OCI-LY1 (cell line): ENCODE measurements at regions not wholly inside any gene's neighbourhood (a gene's known extent, or its start where the extent isn't known, plus 50 kb on each side); places are given as distances from the start of the nearest gene placed in this dataset.

ENCODE experiments used
- H2AFZ ChIP-seq: fragments of 200-600 bp; sonication (generic), shearing (Covaris generic); 2 replicates; pipeline ENCODE4 v1.6.0; 2014; ENCODE audit warnings: antibody characterized with exemption, mild to moderate bottlenecking, low read length
- H3F3A ChIP-seq: fragments of 200-600 bp; sonication (generic), shearing (Covaris generic); 2 replicates; pipeline ENCODE4 v1.6.0; 2014; ENCODE audit warnings: mild to moderate bottlenecking, antibody characterized with exemption, low read length, moderate library complexity; ENCODE audit not compliant: insufficient read depth
- H3K27ac ChIP-seq: fragments of 200-600 bp; sonication (generic); 2 replicates; pipeline ENCODE4 v1.5.1; 2014; ENCODE audit warnings: low read length, mixed run types, mild to moderate bottlenecking, low read depth; ENCODE audit not compliant: poor library complexity, severe bottlenecking
- H3K27me3 ChIP-seq: fragments of 200-600 bp; sonication (generic); 2 replicates; pipeline ENCODE4 v1.6.0; 2014; ENCODE audit warnings: antibody characterized with exemption, mild to moderate bottlenecking, low read length, moderate library complexity; ENCODE audit not compliant: insufficient read depth
- H3K36me3 ChIP-seq: fragments of 200-600 bp; sonication (generic); 2 replicates; pipeline ENCODE4 v1.6.1; 2014; ENCODE audit warnings: mild to moderate bottlenecking, antibody characterized with exemption, low read length, moderate library complexity, mixed read lengths; ENCODE audit not compliant: insufficient read depth
- H3K4me1 ChIP-seq: fragments of 200-600 bp; sonication (generic); 2 replicates; pipeline ENCODE4 v1.5.1; 2014; ENCODE audit warnings: mild to moderate bottlenecking, low read length, moderate library complexity; ENCODE audit not compliant: insufficient read depth, severe bottlenecking
- H3K4me2 ChIP-seq: fragments of 200-600 bp; sonication (generic), shearing (Covaris generic); 2 replicates; pipeline ENCODE4 v1.6.1; 2014; ENCODE audit warnings: low read length
- H3K4me3 ChIP-seq: fragments of 200-600 bp; sonication (generic); 2 replicates; pipeline ENCODE4 v1.5.1; 2014; ENCODE audit warnings: low read length, low read depth, mild to moderate bottlenecking, mixed read lengths; ENCODE audit not compliant: poor library complexity, severe bottlenecking
- H3K79me2 ChIP-seq: fragments of 200-600 bp; shearing (Covaris generic); 2 replicates; pipeline ENCODE4 v1.6.1; 2016; ENCODE audit warnings: mixed run types, low read length, mixed read lengths; ENCODE audit not compliant: insufficient read depth
- H3K9ac ChIP-seq: fragments of 200-600 bp; sonication (generic), shearing (Covaris generic); 2 replicates; pipeline ENCODE4 v1.6.1; 2014; ENCODE audit warnings: mild to moderate bottlenecking, low read length, mixed read lengths
- H3K9me2 ChIP-seq: fragments of 200-600 bp; sonication (generic), shearing (Covaris generic); 2 replicates; pipeline ENCODE4 v1.6.1; 2014; ENCODE audit warnings: low read depth, mild to moderate bottlenecking, low read length, mixed read lengths
- H3K9me3 ChIP-seq: fragments of 200-600 bp; shearing (Covaris generic); 2 replicates; pipeline ENCODE4 v1.6.1; 2014; ENCODE audit warnings: low read length, mixed read lengths
- H4K20me1 ChIP-seq: fragments of 200-600 bp; sonication (generic), shearing (Covaris generic); 2 replicates; pipeline ENCODE4 v1.6.0; 2016; ENCODE audit warnings: mild to moderate bottlenecking, low read length; ENCODE audit not compliant: insufficient read depth
- EZH2 ChIP-seq: fragments of 200-600 bp; sonication (generic), shearing (Covaris generic); IDR thresholded peaks from 2 replicates; pipeline ENCODE4 v1.8.0; 2017; ENCODE audit warnings: borderline replicate concordance, mixed run types, mild to moderate bottlenecking, antibody characterized with exemption, low read length, moderate library complexity, mixed read lengths
- TF ChIP-seq, protein P1 (sequence below): fragments of 200-600 bp; sonication (generic), shearing (Covaris generic); IDR thresholded peaks from 2 replicates; pipeline ENCODE4 v1.5.1; 2017; ENCODE audit warnings: mild to moderate bottlenecking, antibody characterized with exemption, low read length, moderate library complexity, mixed read lengths

DNA sequence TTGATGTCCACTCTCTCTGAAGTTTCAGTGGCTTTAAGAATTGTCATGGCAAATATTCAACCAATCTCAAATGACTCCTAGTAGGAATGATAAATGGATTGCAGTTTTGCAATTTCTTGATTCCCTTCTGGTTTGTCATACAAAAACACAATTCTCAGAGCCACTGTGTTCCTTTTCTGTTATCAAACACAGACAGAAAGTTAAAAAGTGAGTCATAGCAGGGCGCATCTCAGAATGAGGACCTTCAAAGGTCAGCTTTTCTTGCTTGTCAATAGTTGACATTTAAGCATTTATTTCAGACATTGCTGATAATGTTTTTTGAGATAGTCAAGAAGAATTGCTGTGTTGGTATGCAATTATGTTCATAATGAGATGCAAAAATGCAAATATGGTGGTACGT lies 405.9 kb downstream of the NR2F2 start:
- Histone ChIP-seq H3K9ac (no peak overlapping the region), H2AFZ (no peak overlapping the region), H3K36me3 (no peaks in the 10 kb centered on the region), H3K9me2 (no peaks in the 10 kb centered on the region), H3K27ac (no peak overlapping the region), H3K9me3 (no peaks in the 10 kb centered on the region), H3K27me3 (no peaks in the 10 kb centered on the region), H3F3A (no peaks in the 10 kb centered on the region), H3K4me3 (no peak overlapping the region), H3K79me2 (no peaks in the 10 kb centered on the region), H4K20me1 (no peaks in the 10 kb centered on the region), H3K4me1 (no peaks in the 10 kb centered on the region), H3K4me2 (no peak overlapping the region)
- no peak for TF ChIP-seq EZH2
- TF ChIP-seq, protein P1, sequence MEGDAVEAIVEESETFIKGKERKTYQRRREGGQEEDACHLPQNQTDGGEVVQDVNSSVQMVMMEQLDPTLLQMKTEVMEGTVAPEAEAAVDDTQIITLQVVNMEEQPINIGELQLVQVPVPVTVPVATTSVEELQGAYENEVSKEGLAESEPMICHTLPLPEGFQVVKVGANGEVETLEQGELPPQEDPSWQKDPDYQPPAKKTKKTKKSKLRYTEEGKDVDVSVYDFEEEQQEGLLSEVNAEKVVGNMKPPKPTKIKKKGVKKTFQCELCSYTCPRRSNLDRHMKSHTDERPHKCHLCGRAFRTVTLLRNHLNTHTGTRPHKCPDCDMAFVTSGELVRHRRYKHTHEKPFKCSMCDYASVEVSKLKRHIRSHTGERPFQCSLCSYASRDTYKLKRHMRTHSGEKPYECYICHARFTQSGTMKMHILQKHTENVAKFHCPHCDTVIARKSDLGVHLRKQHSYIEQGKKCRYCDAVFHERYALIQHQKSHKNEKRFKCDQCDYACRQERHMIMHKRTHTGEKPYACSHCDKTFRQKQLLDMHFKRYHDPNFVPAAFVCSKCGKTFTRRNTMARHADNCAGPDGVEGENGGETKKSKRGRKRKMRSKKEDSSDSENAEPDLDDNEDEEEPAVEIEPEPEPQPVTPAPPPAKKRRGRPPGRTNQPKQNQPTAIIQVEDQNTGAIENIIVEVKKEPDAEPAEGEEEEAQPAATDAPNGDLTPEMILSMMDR: no peak

DNA sequence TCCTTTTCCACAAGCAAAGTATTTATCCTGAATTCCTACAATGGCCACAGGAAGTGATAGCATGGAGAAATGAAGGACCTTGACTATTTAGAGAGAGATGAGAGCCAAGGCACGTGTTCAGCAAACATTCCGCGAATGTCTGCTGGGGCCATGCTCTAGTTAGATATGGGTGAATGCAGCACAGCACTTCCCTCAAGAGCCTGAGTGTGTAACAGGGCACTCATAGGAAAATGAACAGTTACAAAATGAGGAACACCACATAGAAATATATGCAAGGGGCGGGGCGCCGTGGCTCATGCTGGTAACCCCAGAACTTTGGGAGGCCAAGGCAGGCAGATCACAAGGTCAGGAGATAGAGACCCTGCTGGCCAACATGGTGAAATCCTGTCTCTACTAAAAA lies 406.9 kb downstream of the NR2F2 start:
- Histone ChIP-seq H3K27ac (no peak overlapping the region), H3F3A (no peaks in the 10 kb centered on the region)
- TF ChIP-seq, protein P1: no peak

DNA sequence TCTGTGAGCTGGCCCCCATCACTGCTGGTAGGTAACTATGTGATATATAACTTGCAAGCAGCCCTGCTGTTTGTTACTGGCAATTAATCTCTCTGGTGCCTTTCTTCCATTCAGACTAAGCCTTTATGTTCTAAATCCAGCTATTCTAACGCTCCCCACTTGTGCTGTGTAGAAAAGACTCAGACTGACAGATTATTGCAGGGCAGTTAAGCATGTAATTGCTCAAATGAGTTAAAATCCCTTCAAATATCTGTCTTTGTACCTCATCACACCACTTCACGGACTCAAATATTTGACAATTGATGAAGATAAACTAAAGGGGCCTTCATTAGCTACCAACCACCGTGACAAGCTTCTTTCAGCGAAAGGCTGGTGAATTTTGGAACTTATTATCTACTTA lies 416.2 kb downstream of the NR2F2 start:
- TF ChIP-seq EZH2: no peak
- TF ChIP-seq, protein P1: no peak
- no peak overlapping the region for H3K27ac ChIP-seq
- H3K36me3 ChIP-seq: no peaks in the 10 kb centered on the region
- no peaks in the 10 kb centered on the region for H3K4me1 ChIP-seq
- no peaks in the 10 kb centered on the region for H4K20me1 ChIP-seq
- no peak overlapping the region for H3K4me3 ChIP-seq
- no peaks in the 10 kb centered on the region for H3K9me2 ChIP-seq
- no peaks in the 10 kb centered on the region for H3K79me2 ChIP-seq
- H3F3A ChIP-seq: no peaks in the 10 kb centered on the region
- no peaks in the 10 kb centered on the region for H3K9me3 ChIP-seq
- H3K4me2 ChIP-seq: no peak overlapping the region
- no peak overlapping the region for H3K9ac ChIP-seq
- H2AFZ ChIP-seq: no peak overlapping the region
- H3K27me3 ChIP-seq: no peaks in the 10 kb centered on the region; the same call in 1 of the 2 replicates

More for the DNA sequence above, 406.9 kb downstream of the NR2F2 start:
- no peaks in the 10 kb centered on the region for H3K27me3 ChIP-seq
- H3K4me2 ChIP-seq: no peak overlapping the region
- no peaks in the 10 kb centered on the region for H3K4me1 ChIP-seq
- no peaks in the 10 kb centered on the region for H4K20me1 ChIP-seq
- H3K9me2 ChIP-seq: no peaks in the 10 kb centered on the region
- no peaks in the 10 kb centered on the region for H3K79me2 ChIP-seq
- H3K4me3 ChIP-seq: no peak overlapping the region
- H3K9ac ChIP-seq: no peak overlapping the region
- H3K36me3 ChIP-seq: no peaks in the 10 kb centered on the region
- H2AFZ ChIP-seq: no peak overlapping the region
- H3K9me3 ChIP-seq: no peaks in the 10 kb centered on the region
